ENCODE measurements at regions not wholly inside any gene's neighbourhood (a gene's known extent, or its start where the extent isn't known, plus 50 kb on each side); places are given as distances from the start of the nearest gene placed in this dataset.

GRCh38 chr6:167677422-167677789 is 149.3 kb upstream of the AFDN start:
- TF ChIP-seq ZBTB21 (tag by site-specific recombination; IDR thresholded peaks at IDR 0.05) = no peak
- TF ChIP-seq YY1 (tag by site-specific recombination; IDR thresholded peaks at IDR 0.05) = no peak
- TF ChIP-seq CTCF (tag by site-specific recombination; IDR thresholded peaks at IDR 0.05) = no peak
- no peak for TF ChIP-seq ZNF138 (tag by site-specific recombination; IDR thresholded peaks at IDR 0.05; ENCODE audit: borderline replicate concordance)
- no peak for TF ChIP-seq HIC1 (tag by site-specific recombination; IDR thresholded peaks at IDR 0.05)
- TF ChIP-seq ZNF747 (tag by site-specific recombination; IDR thresholded peaks at IDR 0.05) = no peak
- no peak for TF ChIP-seq TCF7L2 (IDR thresholded peaks at IDR 0.05; ENCODE audit: borderline replicate concordance, low read depth, low read length)
- no peak for TF ChIP-seq PBX3 (CRISPR knock-in tag; IDR thresholded peaks at IDR 0.05)
- no peak for TF ChIP-seq ZNF692 (tag by site-specific recombination; IDR thresholded peaks at IDR 0.05)
- no peak for TF ChIP-seq KLF9 (tag by site-specific recombination; IDR thresholded peaks at IDR 0.05; ENCODE audit: low read depth)
- no peak for TF ChIP-seq SALL2 (tag by site-specific recombination; IDR thresholded peaks at IDR 0.05; ENCODE audit: borderline replicate concordance)
- TF ChIP-seq REST (tag by site-specific recombination; IDR thresholded peaks at IDR 0.05) = no peak
- TF ChIP-seq KLF7 (tag by site-specific recombination; IDR thresholded peaks at IDR 0.05; ENCODE audit: borderline replicate concordance) = no peak
